ENCODE measurements at regions not wholly inside any gene's neighbourhood (a gene's known extent, or its start where the extent isn't known, plus 50 kb on each side); places are given as distances from the start of the nearest gene placed in this dataset.

- no peak for TF ChIP-seq EP300 (IDR thresholded peaks at IDR 0.05; ENCODE audit: low read depth)
- TF ChIP-seq POLR2AphosphoS5 (IDR thresholded peaks at IDR 0.05), result no peak
Observed at GRCh38 chr6:24026050-24026449, 100.0 kb upstream of the NRSN1 start.

Data from transverse colon (tissue), 3 donors.